ENCODE measurements at regions not wholly inside any gene's neighbourhood (a gene's known extent, or its start where the extent isn't known, plus 50 kb on each side); places are given as distances from the start of the nearest gene placed in this dataset.

DNA sequence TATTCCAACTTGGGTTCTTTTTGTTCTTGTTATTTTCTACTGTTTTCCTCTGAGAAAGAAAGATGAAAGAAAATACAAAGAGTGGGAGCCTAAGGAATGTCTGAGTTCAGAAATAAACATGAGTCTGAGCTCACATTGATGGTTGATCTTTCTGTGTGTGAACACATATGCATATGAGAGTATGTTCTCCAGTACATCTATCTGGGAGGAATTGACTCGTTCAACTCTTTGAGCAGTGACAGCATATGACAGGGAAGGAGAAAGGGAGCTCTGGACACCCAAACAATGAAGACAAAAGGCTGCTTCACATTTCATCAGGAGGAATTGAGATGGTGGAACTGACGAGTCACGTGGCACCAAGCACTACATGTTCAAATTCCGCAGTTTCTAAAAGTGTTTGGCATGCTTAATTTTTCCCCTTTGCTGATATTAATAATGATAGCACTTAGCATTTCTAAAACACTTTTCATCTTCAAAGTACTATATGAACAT lies 229.8 kb upstream of the ACVR2A start:
- no peak for DNase-seq (ENCODE audit: low read depth in 1 of 2, low spot score in 1 of 2)
- TF ChIP-seq, protein P1, sequence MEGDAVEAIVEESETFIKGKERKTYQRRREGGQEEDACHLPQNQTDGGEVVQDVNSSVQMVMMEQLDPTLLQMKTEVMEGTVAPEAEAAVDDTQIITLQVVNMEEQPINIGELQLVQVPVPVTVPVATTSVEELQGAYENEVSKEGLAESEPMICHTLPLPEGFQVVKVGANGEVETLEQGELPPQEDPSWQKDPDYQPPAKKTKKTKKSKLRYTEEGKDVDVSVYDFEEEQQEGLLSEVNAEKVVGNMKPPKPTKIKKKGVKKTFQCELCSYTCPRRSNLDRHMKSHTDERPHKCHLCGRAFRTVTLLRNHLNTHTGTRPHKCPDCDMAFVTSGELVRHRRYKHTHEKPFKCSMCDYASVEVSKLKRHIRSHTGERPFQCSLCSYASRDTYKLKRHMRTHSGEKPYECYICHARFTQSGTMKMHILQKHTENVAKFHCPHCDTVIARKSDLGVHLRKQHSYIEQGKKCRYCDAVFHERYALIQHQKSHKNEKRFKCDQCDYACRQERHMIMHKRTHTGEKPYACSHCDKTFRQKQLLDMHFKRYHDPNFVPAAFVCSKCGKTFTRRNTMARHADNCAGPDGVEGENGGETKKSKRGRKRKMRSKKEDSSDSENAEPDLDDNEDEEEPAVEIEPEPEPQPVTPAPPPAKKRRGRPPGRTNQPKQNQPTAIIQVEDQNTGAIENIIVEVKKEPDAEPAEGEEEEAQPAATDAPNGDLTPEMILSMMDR (IDR thresholded peaks at IDR 0.05; ENCODE audit: low read depth, low read length) = no peak
- Histone ChIP-seq H3K9me3 (ENCODE audit: low read depth) (no peaks in the 10 kb centered on the region), H3K4me1 (ENCODE audit: low read depth) (peaks cover 8% of the 10 kb centered on the region), H3K27me3 (no peaks in the 10 kb centered on the region), H3K4me3 (no peak overlapping the region), H3K36me3 (no peaks in the 10 kb centered on the region), H3K27ac (no peak overlapping the region)

DNA sequence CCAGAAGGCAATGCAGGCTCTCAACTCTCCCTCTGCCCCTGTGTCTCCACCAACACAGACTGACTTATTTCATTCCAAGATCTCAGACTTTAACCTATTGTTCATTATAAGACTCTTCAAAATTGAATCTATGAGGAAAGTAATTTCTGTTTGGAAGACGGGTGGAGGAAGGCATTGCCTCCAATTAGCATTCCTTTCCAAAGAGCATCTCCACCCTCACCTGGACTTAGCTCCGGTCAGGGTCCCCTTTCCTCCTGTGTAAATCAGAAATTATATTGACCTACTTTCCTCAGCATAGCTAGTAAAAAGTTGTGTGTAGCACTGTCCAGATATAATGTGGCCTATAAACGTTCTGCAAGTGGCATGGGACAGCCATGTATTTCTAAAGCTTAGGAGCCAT lies 230.4 kb upstream of the ACVR2A start:
- peaks cover 8% of the 10 kb centered on the region for H3K4me1 ChIP-seq (ENCODE audit: low read depth)
- no peak for DNase-seq (ENCODE audit: low read depth in 1 of 2, low spot score in 1 of 2)
- H3K27me3 ChIP-seq = no peaks in the 10 kb centered on the region
- H3K4me3 ChIP-seq = no peak overlapping the region
- no peaks in the 10 kb centered on the region for H3K9me3 ChIP-seq (ENCODE audit: low read depth)
- TF ChIP-seq, protein P1 (IDR thresholded peaks at IDR 0.05; ENCODE audit: low read depth, low read length) = no peak
- H3K27ac ChIP-seq = no peak overlapping the region
- no peaks in the 10 kb centered on the region for H3K36me3 ChIP-seq

DNA sequence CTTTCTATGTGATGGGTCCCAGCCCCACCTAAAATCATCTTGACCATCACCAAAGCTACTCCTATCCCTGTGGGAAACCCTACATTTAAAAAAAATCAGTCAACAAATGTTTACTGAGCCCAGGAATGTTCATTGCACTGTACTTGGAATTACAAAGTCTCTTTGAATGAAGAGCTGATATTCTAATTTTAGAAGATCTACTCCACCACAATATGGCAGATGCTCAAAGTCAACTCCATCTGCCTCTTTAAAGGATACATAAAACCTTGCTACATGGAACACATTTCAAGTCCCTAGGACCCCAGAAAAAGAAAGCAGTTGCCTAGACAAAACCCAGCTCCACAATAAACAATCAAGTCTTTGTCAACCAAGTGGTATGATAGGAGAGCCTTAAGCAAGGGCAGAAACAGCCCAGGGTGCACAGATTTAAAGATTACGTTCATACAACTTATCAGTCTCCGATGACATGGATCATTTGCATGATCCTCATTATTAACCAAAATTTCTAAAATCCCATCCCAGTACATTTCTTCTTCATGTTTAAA lies 234.3 kb upstream of the ACVR2A start:
- Histone ChIP-seq H3K4me1 (ENCODE audit: low read depth) (peaks cover 8% of the 10 kb centered on the region), H3K9me3 (ENCODE audit: low read depth) (no peaks in the 10 kb centered on the region), H3K27me3 (no peaks in the 10 kb centered on the region), H3K36me3 (no peaks in the 10 kb centered on the region), H3K4me3 (no peak overlapping the region), H3K27ac (no peak overlapping the region)
- TF ChIP-seq, protein P1 (IDR thresholded peaks at IDR 0.05; ENCODE audit: low read depth, low read length) = no peak
- DNase-seq (ENCODE audit: low read depth in 1 of 2, low spot score in 1 of 2) = no peak

DNA sequence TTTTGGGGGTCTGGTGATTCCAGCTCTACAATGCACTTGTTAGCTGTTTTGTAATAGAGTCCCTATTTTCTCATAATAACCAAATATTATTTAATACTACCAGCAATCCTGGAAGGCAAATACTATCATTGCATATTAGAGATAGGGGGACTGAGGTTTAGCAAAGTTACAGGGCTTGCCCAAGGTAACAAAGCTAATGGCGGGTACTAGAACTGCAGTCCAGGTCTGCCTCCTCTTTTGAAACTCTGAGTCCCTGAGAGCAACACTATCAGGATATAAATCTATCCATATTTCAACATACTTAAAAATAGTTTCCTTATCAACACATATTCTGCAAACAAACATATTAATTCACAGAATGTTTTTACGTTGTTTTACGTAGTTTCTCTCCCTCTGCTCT lies 235.5 kb upstream of the ACVR2A start:
- no peaks in the 10 kb centered on the region for H3K36me3 ChIP-seq
- no peak overlapping the region for H3K27ac ChIP-seq
- TF ChIP-seq, protein P1 (IDR thresholded peaks at IDR 0.05; ENCODE audit: low read depth, low read length) = no peak
- H3K4me3 ChIP-seq = no peak overlapping the region
- no peaks in the 10 kb centered on the region for H3K27me3 ChIP-seq
- DNase-seq (ENCODE audit: low read depth in 1 of 2, low spot score in 1 of 2) = no peak
- H3K4me1 ChIP-seq (ENCODE audit: low read depth) = peaks cover 8% of the 10 kb centered on the region
- no peaks in the 10 kb centered on the region for H3K9me3 ChIP-seq (ENCODE audit: low read depth)

DNA sequence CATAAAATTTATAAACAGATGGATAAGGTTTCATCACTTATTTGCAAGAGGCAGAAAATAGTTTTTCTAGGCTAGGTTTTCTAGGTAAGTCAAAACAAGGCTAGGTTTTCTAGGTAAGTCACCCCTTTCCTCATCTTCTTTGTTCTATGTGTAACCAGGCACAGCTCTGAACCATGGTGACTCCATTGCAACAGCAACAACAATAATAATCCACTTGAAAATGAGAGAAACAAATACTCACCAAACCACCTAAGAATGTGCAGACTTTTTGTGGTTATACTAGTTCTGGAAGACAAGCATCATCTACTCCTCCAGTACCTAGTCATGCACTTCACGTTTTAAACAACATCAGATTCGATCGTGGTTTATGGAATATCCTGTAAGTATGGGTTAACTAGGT lies 237.4 kb upstream of the ACVR2A start:
- no peak overlapping the region for H3K27ac ChIP-seq
- H3K4me1 ChIP-seq (ENCODE audit: low read depth) = peaks cover 8% of the 10 kb centered on the region
- no peak for DNase-seq (ENCODE audit: low read depth in 1 of 2, low spot score in 1 of 2)
- H3K9me3 ChIP-seq (ENCODE audit: low read depth) = no peaks in the 10 kb centered on the region
- no peaks in the 10 kb centered on the region for H3K27me3 ChIP-seq
- no peaks in the 10 kb centered on the region for H3K36me3 ChIP-seq
- H3K4me3 ChIP-seq = no peak overlapping the region
- TF ChIP-seq, protein P1 (IDR thresholded peaks at IDR 0.05; ENCODE audit: low read depth, low read length) = no peak
